Right atrium auricular region (tissue), 2 donors: ENCODE measurements at regions not wholly inside any gene's neighbourhood (a gene's known extent, or its start where the extent isn't known, plus 50 kb on each side); places are given as distances from the start of the nearest gene placed in this dataset.
"Not testable (repeated sequence)": the region's sequence is repeated elsewhere in the genome, so short reads cannot be mapped to it uniquely, and the experiment has no call there.

Source experiments
- DNase-seq: peaks from one replicate; pipeline ENCODE4 v3.0.0-alpha.2; 2019; ENCODE audit warnings: low spot score
- H3K27ac ChIP-seq, 2 donors: fragments of 200-600 bp; sonication (generic); 1 replicate in 1 of 2; 2 replicates in 1 of 2; pipeline ENCODE4 v1.5.1; 2016 to 2019
- H3K27me3 ChIP-seq, 2 donors: fragments of 200-600 bp; sonication (generic); one replicate each; pipeline versions ENCODE4 v1.5.1 to v1.6.0; 2017 to 2019
- H3K36me3 ChIP-seq: fragments of 200-600 bp; sonication (generic); one replicate; pipeline ENCODE4 v1.5.1; 2016
- H3K4me1 ChIP-seq, 2 donors: fragments of 200-600 bp; sonication (generic); one replicate each; pipeline versions ENCODE4 v1.5.1 to v1.6.0; 2017 to 2019
- H3K4me3 ChIP-seq, 2 donors: fragments of 200-600 bp; sonication (generic); 1 replicate in 1 of 2; 2 replicates in 1 of 2; pipeline ENCODE4 v1.5.1; 2017 to 2019; ENCODE audit warnings: mild to moderate bottlenecking in 1 of 2, moderate library complexity in 1 of 2
- H3K9me3 ChIP-seq, 2 donors: fragments of 200-600 bp; sonication (generic); one replicate each; pipeline ENCODE4 v1.5.1; 2019
- TF ChIP-seq, protein P1 (sequence below), 2 donors: fragments of 200-600 bp; sonication (generic); IDR thresholded peaks; one replicate each; pipeline ENCODE4 v1.5.1; 2019; ENCODE audit warnings: antibody characterized with exemption in 2 of 2

DNA sequence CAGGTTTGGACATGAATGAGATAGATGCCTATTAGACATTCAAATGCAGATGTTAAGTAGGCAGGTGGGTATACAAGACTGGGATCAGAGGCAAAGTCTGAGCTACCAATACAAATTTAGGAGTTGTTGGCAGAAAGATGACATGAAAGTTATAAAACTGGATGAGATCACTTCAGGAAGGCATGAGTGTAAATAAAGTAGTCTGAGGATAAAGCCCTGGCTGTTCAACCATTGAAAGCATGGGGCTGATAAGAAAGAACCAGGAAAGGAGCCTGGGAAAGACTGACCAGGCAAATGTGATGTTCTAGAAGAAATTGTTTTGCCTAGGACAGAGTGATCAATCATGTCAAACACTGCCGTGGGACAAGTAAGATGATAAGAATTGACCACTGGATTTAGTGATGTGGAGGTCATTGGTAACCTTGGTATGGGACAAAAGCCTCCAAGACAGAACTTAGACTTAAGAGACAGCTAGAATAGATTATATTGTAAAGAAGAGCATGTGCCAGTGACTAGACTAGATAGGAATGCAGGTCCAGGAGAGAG is 98.5 kb downstream of the EHF start:
- H3K9me3 ChIP-seq: no peaks in the 10 kb centered on the region
- H3K27me3 ChIP-seq: no peaks in the 10 kb centered on the region
- H3K4me1 ChIP-seq: no peaks in the 10 kb centered on the region
- no peaks in the 10 kb centered on the region for H3K36me3 ChIP-seq
- TF ChIP-seq, protein P1, sequence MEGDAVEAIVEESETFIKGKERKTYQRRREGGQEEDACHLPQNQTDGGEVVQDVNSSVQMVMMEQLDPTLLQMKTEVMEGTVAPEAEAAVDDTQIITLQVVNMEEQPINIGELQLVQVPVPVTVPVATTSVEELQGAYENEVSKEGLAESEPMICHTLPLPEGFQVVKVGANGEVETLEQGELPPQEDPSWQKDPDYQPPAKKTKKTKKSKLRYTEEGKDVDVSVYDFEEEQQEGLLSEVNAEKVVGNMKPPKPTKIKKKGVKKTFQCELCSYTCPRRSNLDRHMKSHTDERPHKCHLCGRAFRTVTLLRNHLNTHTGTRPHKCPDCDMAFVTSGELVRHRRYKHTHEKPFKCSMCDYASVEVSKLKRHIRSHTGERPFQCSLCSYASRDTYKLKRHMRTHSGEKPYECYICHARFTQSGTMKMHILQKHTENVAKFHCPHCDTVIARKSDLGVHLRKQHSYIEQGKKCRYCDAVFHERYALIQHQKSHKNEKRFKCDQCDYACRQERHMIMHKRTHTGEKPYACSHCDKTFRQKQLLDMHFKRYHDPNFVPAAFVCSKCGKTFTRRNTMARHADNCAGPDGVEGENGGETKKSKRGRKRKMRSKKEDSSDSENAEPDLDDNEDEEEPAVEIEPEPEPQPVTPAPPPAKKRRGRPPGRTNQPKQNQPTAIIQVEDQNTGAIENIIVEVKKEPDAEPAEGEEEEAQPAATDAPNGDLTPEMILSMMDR (IDR thresholded peaks at IDR 0.05): no peak
- no peak for DNase-seq
- H3K4me3 ChIP-seq: no peak overlapping the region
- H3K27ac ChIP-seq: no peak overlapping the region

DNA sequence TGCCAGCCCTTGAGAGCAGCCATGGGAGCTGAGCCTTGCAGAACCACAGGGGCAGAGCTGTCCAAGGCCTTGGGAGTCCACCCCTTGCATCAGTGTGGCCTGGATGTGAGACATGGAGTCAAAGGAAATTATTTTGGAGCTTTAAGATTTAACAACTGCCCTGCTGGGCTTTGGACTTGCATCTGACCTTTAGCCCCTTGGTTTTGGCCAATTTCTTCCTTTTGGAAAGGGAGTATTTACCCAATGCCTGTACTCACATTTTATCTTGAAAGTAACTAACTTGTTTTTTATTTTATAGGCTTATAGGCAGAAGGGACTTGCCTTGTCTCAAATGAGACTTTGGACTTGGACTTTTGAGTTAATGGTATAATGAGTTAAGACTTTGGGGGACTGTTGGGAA is 92.7 kb downstream of the EHF start:
- H3K4me3 ChIP-seq, H3K27ac ChIP-seq, H3K36me3 ChIP-seq, H3K27me3 ChIP-seq, DNase-seq, H3K4me1 ChIP-seq: not testable (repeated sequence)
- peaks cover 0 to 43% of the 10 kb centered on the region in 2 donors for H3K9me3 ChIP-seq
